ENCODE measurements at regions not wholly inside any gene's neighbourhood (a gene's known extent, or its start where the extent isn't known, plus 50 kb on each side); places are given as distances from the start of the nearest gene placed in this dataset.
A peak's percentile ranks its signal among the peaks of the same experiment; 100 is the strongest.

DNA sequence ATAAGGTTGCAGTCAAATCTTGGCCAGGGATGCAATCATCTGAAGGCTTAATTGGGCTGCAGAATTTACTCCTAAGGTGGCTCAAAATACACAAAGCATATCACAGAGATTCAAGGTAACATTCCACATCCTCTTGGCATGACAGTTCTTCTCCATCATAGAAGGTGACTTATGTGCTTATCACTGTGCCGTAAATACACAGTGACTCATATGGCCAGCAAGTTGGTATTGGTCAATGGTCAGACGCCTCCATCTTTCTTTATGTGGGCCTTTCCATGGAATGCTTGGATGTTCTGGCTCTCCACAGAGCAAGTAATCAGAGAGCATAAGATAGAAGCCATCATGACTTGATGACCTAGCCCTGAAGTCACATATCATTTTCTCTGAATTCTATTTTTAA is 168.8 kb upstream of the ST8SIA2 start:
- no peak for TF ChIP-seq CTCF (IDR thresholded peaks at IDR 0.05)
- Mint-ChIP-seq H3K27me3 (ENCODE audit: low read depth) (no peaks in the 10 kb centered on the region), H3K4me1 (ENCODE audit: low read depth) (no peaks in the 10 kb centered on the region), H3K27ac (ENCODE audit: unreplicated experiment) (no peak overlapping the region), H3K36me3 (ENCODE audit: low read depth) (no peaks in the 10 kb centered on the region), H3K4me3 (ENCODE audit: unreplicated experiment) (no peak overlapping the region), H3K9me3 (ENCODE audit: low read depth) (peaks cover 7% of the 10 kb centered on the region)
- DNase-seq (ENCODE audit: low spot score), result no peak

GRCh38 chr15:92226020-92226612 is 167.6 kb upstream of the ST8SIA2 start:
- no peaks in the 10 kb centered on the region for H3K27me3 Mint-ChIP-seq (ENCODE audit: low read depth)
- no peak overlapping the region for H3K4me3 Mint-ChIP-seq (ENCODE audit: unreplicated experiment)
- peak; percentile 68 for TF ChIP-seq CTCF (IDR thresholded peaks at IDR 0.05)
- H3K9me3 Mint-ChIP-seq (ENCODE audit: low read depth), result peaks cover 7% of the 10 kb centered on the region
- H3K36me3 Mint-ChIP-seq (ENCODE audit: low read depth), result no peaks in the 10 kb centered on the region
- no peaks in the 10 kb centered on the region for H3K4me1 Mint-ChIP-seq (ENCODE audit: low read depth)
- H3K27ac Mint-ChIP-seq (ENCODE audit: unreplicated experiment), result no peak overlapping the region
- DNase-seq (ENCODE audit: low spot score), result no peak

- Mint-ChIP-seq H3K27me3 (ENCODE audit: low read depth) (no peaks in the 10 kb centered on the region), H3K36me3 (ENCODE audit: low read depth) (no peaks in the 10 kb centered on the region), H3K9me3 (ENCODE audit: low read depth) (peaks cover 5% of the 10 kb centered on the region), H3K4me3 (ENCODE audit: unreplicated experiment) (no peak overlapping the region), H3K4me1 (ENCODE audit: low read depth) (no peaks in the 10 kb centered on the region), H3K27ac (ENCODE audit: unreplicated experiment) (no peak overlapping the region)
- DNase-seq (ENCODE audit: low spot score), result no peak
- no peak for TF ChIP-seq CTCF (IDR thresholded peaks at IDR 0.05)
Observed at GRCh38 chr15:92228830-92229229, 164.9 kb upstream of the ST8SIA2 start.

- no peak for TF ChIP-seq CTCF (IDR thresholded peaks at IDR 0.05)
- H3K27me3 Mint-ChIP-seq (ENCODE audit: low read depth), result peaks cover 5% of the 10 kb centered on the region
- no peaks in the 10 kb centered on the region for H3K36me3 Mint-ChIP-seq (ENCODE audit: low read depth)
- no peak overlapping the region for H3K27ac Mint-ChIP-seq (ENCODE audit: unreplicated experiment)
- H3K4me1 Mint-ChIP-seq (ENCODE audit: low read depth), result no peaks in the 10 kb centered on the region
- H3K9me3 Mint-ChIP-seq (ENCODE audit: low read depth), result peaks cover 9% of the 10 kb centered on the region
- no peak for DNase-seq (ENCODE audit: low spot score)
- H3K4me3 Mint-ChIP-seq (ENCODE audit: unreplicated experiment), result no peak overlapping the region
Observed at GRCh38 chr15:92231461-92231860, 162.2 kb upstream of the ST8SIA2 start.

DNA sequence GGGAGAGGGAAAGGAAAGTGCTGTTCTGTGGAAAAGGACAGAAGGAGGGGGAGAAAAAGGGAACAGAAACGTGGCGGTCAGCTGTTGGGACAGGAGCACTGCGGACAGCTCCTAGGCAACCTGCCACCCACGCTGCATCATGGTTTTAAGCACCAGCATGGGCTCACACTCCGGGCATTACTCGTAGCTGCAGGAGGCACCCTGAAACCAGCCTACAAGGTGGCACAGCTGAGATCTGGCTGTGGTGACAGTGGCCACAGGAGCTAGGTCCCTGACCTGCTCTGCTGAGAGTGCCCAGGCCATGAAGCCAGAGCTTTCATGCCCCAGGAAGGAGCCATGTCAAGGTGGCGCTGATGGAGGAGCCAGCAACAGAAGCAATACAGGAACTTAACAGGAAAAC is 161.4 kb upstream of the ST8SIA2 start:
- TF ChIP-seq CTCF (IDR thresholded peaks at IDR 0.05), result no peak
- Mint-ChIP-seq H3K27ac (ENCODE audit: unreplicated experiment) (no peak overlapping the region), H3K9me3 (ENCODE audit: low read depth) (peaks cover 9% of the 10 kb centered on the region), H3K36me3 (ENCODE audit: low read depth) (no peaks in the 10 kb centered on the region), H3K4me1 (ENCODE audit: low read depth) (no peaks in the 10 kb centered on the region), H3K4me3 (ENCODE audit: unreplicated experiment) (no peak overlapping the region), H3K27me3 (ENCODE audit: low read depth) (peaks cover 5% of the 10 kb centered on the region)
- DNase-seq (ENCODE audit: low spot score), result no peak
